Neural cell (in vitro differentiated cells): ENCODE measurements at regions not wholly inside any gene's neighbourhood (a gene's known extent, or its start where the extent isn't known, plus 50 kb on each side); places are given as distances from the start of the nearest gene placed in this dataset.

Experiments
- H2AFZ ChIP-seq: fragments of 200-600, 300-800 bp; sonication (generic), shearing (Covaris generic); 2 replicates; pipeline ENCODE4 v1.6.0; 2014; ENCODE audit warnings: low read depth, mild to moderate bottlenecking, antibody characterized with exemption, low read length, moderate library complexity
- H3F3A ChIP-seq: fragments of 200-600 bp; shearing (Covaris generic); 2 replicates; pipeline ENCODE4 v1.6.1; 2016; ENCODE audit warnings: mild to moderate bottlenecking, moderate library complexity, mixed read lengths, antibody characterized with exemption, low read length; ENCODE audit not compliant: insufficient read depth, poor library complexity, severe bottlenecking
- H3K27ac ChIP-seq: fragments of 200-600, 300-800 bp; sonication (generic), shearing (Covaris generic); 2 replicates; pipeline ENCODE4 v1.5.1; 2014; ENCODE audit warnings: mild to moderate bottlenecking, low read length, moderate library complexity
- H3K27me3 ChIP-seq: fragments of 300-800, 200-600 bp; sonication (generic), shearing (Covaris generic); 2 replicates; pipeline ENCODE4 v1.6.0; 2014; ENCODE audit warnings: mild to moderate bottlenecking, low read depth, low read length, moderate library complexity; ENCODE audit not compliant: insufficient read depth
- H3K36me3 ChIP-seq: fragments of 300-800, 200-600 bp; sonication (generic), shearing (Covaris generic); 2 replicates; pipeline ENCODE4 v1.5.1; 2014; ENCODE audit warnings: mild to moderate bottlenecking, antibody characterized with exemption, low read length, moderate library complexity; ENCODE audit not compliant: insufficient read depth
- H3K4me2 ChIP-seq: fragments of 300-800, 200-600 bp; sonication (generic), shearing (Covaris generic); 2 replicates; pipeline ENCODE4 v1.6.0; 2014; ENCODE audit warnings: mild to moderate bottlenecking, low read length
- H3K4me3 ChIP-seq: fragments of 300-800, 200-600 bp; sonication (generic), shearing (Covaris generic); 2 replicates; pipeline ENCODE4 v1.5.1; 2014; ENCODE audit warnings: mild to moderate bottlenecking, low read length, moderate library complexity
- H3K79me2 ChIP-seq: fragments of 200-600 bp; shearing (Covaris generic); replicated peaks from 2 replicates; pipeline ENCODE4 v1.6.0; 2014; ENCODE audit warnings: mild to moderate bottlenecking, low read length, moderate library complexity; ENCODE audit not compliant: insufficient read depth
- H3K9ac ChIP-seq: fragments of 300-800, 200-600 bp; sonication (generic), shearing (Covaris generic); 2 replicates; pipeline ENCODE4 v1.6.1; 2016; ENCODE audit warnings: mild to moderate bottlenecking, low read length, mixed read lengths
- H3K9me2 ChIP-seq: fragments of 200-600 bp; shearing (Covaris generic); 2 replicates; pipeline ENCODE4 v1.6.1; 2016; ENCODE audit warnings: mild to moderate bottlenecking, low read length, mixed read lengths; ENCODE audit not compliant: insufficient read depth
- H3K9me3 ChIP-seq: fragments of 200-600, 300-800 bp; sonication (generic), shearing (Covaris generic); 2 replicates; pipeline ENCODE4 v1.6.1; 2016; ENCODE audit warnings: mild to moderate bottlenecking, mixed run types, low read length, moderate library complexity, mixed read lengths
- H4K20me1 ChIP-seq: fragments of 200-600 bp; shearing (Covaris generic); 2 replicates; pipeline ENCODE4 v1.6.1; 2016; ENCODE audit warnings: mild to moderate bottlenecking, mixed run types; ENCODE audit not compliant: insufficient read depth
- CTCF ChIP-seq: fragments of 450-650 bp; IDR thresholded peaks from 2 replicates; pipeline ENCODE4 v1.5.1; 2014; ENCODE audit warnings: antibody characterized with exemption, mild to moderate bottlenecking, moderate library complexity; ENCODE audit not compliant: poor library complexity, severe bottlenecking
- EP300 ChIP-seq: fragments of 450-650 bp; conservative IDR thresholded peaks from 2 replicates; pipeline ENCODE4 v1.6.1; 2014; ENCODE audit warnings: antibody characterized with exemption, mild to moderate bottlenecking, moderate library complexity; ENCODE audit not compliant: poor library complexity, severe bottlenecking
- EZH2 ChIP-seq: fragments of 200-600, 300-800 bp; shearing (Covaris generic), sonication (generic); IDR thresholded peaks from 2 replicates; pipeline ENCODE4 v1.6.1; 2014; ENCODE audit warnings: antibody characterized with exemption, low read length, borderline replicate concordance, mild to moderate bottlenecking; ENCODE audit not compliant: insufficient read depth, poor library complexity, severe bottlenecking
- MXI1 ChIP-seq: fragments of 450-650 bp; conservative IDR thresholded peaks from 2 replicates; pipeline ENCODE4 v1.6.1; 2014; ENCODE audit warnings: antibody characterized with exemption, mild to moderate bottlenecking; ENCODE audit not compliant: poor library complexity, severe bottlenecking
- POLR2AphosphoS5 ChIP-seq: IDR thresholded peaks from 2 replicates; pipeline ENCODE4 v1.6.1; 2012
- RAD21 ChIP-seq: fragments of 450-650 bp; conservative IDR thresholded peaks from 2 replicates; pipeline ENCODE4 v1.6.1; 2014; ENCODE audit warnings: antibody characterized with exemption, mild to moderate bottlenecking, moderate library complexity
- REST ChIP-seq: IDR thresholded peaks from 2 replicates; pipeline ENCODE4 v1.6.1; 2012; ENCODE audit warnings: borderline replicate concordance
- SMC3 ChIP-seq: fragments of 450-650 bp; conservative IDR thresholded peaks from 2 replicates; pipeline ENCODE4 v1.6.1; 2014; ENCODE audit warnings: antibody characterized with exemption, mild to moderate bottlenecking, moderate library complexity; ENCODE audit not compliant: poor library complexity
- TAF1 ChIP-seq: IDR thresholded peaks from 2 replicates; pipeline ENCODE4 v1.6.1; 2012; ENCODE audit warnings: low read depth

- Histone ChIP-seq H3K27ac (no peak overlapping the region), H2AFZ (no peak overlapping the region)
Measured at GRCh38 chr15:95875121-95875643, 455.3 kb upstream of the NR2F2 start.

GRCh38 chr15:95880031-95880570, 450.4 kb upstream of the NR2F2 start:
- Histone ChIP-seq H3K9me2 (no peaks in the 10 kb centered on the region), H3F3A (no peaks in the 10 kb centered on the region), H3K9ac (no peak overlapping the region), H3K27me3 (no peaks in the 10 kb centered on the region), H3K27ac (no peak overlapping the region), H2AFZ (no peak overlapping the region), H3K4me3 (no peak overlapping the region), H4K20me1 (no peaks in the 10 kb centered on the region), H3K4me2 (no peak overlapping the region), H3K9me3 (no peaks in the 10 kb centered on the region), H3K79me2 (no peaks in the 10 kb centered on the region), H3K36me3 (no peaks in the 10 kb centered on the region)
- TF ChIP-seq CTCF, result no peak
- no peak for TF ChIP-seq SMC3
- no peak for TF ChIP-seq EZH2
- TF ChIP-seq MXI1, result no peak
- TF ChIP-seq POLR2AphosphoS5, result no peak
- TF ChIP-seq RAD21, result no peak
- TF ChIP-seq TAF1, result no peak
- TF ChIP-seq EP300, result no peak
- no peak for TF ChIP-seq REST

More at GRCh38 chr15:95875121-95875643, 455.3 kb upstream of the NR2F2 start:
- no peak overlapping the region for H3K4me2 ChIP-seq
- H3K9me2 ChIP-seq, result no peaks in the 10 kb centered on the region
- no peaks in the 10 kb centered on the region for H3K27me3 ChIP-seq
- no peaks in the 10 kb centered on the region for H3F3A ChIP-seq
- no peaks in the 10 kb centered on the region for H4K20me1 ChIP-seq
- no peaks in the 10 kb centered on the region for H3K36me3 ChIP-seq
- no peak overlapping the region for H3K4me3 ChIP-seq
- H3K79me2 ChIP-seq, result no peaks in the 10 kb centered on the region
- no peak for TF ChIP-seq EZH2
- H3K9ac ChIP-seq, result no peak overlapping the region
- H3K9me3 ChIP-seq, result no peaks in the 10 kb centered on the region

GRCh38 chr15:95880630-95881029, 449.9 kb upstream of the NR2F2 start:
- no peak for TF ChIP-seq MXI1
- TF ChIP-seq SMC3, result no peak
- no peak for TF ChIP-seq EP300
- no peak for TF ChIP-seq POLR2AphosphoS5
- TF ChIP-seq RAD21, result no peak
- TF ChIP-seq REST, result no peak
- no peak for TF ChIP-seq EZH2
- no peak for TF ChIP-seq CTCF
- TF ChIP-seq TAF1, result no peak
- no peak overlapping the region for H3K4me3 ChIP-seq
- no peak overlapping the region for H2AFZ ChIP-seq
- H4K20me1 ChIP-seq, result no peaks in the 10 kb centered on the region
- H3K9me3 ChIP-seq, result no peaks in the 10 kb centered on the region
- no peaks in the 10 kb centered on the region for H3K27me3 ChIP-seq
- H3K79me2 ChIP-seq, result no peaks in the 10 kb centered on the region
- H3K9me2 ChIP-seq, result no peaks in the 10 kb centered on the region
- no peak overlapping the region for H3K9ac ChIP-seq
- no peaks in the 10 kb centered on the region for H3F3A ChIP-seq
- no peak overlapping the region for H3K27ac ChIP-seq
- H3K4me2 ChIP-seq, result no peak overlapping the region
- no peaks in the 10 kb centered on the region for H3K36me3 ChIP-seq
